PC-9 (cell line): ENCODE measurements at regions not wholly inside any gene's neighbourhood (a gene's known extent, or its start where the extent isn't known, plus 50 kb on each side); places are given as distances from the start of the nearest gene placed in this dataset.

Experiments
- BruUV-seq: library from RNA; stranded (reverse); fragments of 400-500 nt; replicated peaks from 2 replicates; lab custom pipeline; 2021; lab: Mats Ljungman, UMichigan
- CTCF ChIA-PET: fragments of 300-600 bp; sonication (Branson Sonifier 250); formaldehyde crosslinking; loops from one replicate; lab custom pipeline; 2022; ENCODE audit warnings: antibody characterized with exemption; lab: Charles Lee
- POLR2A ChIA-PET: fragments of 300-600 bp; sonication (Branson Sonifier 250); formaldehyde crosslinking; loops from one replicate; lab custom pipeline; 2022; ENCODE audit warnings: antibody characterized with exemption; ENCODE audit not compliant: unreplicated experiment; lab: Charles Lee
- DNase-seq, 2 experiments: peaks; one replicate each; pipeline versions ENCODE4 v3.0.0 to v3.0.0-alpha.2; 2015 to 2022; ENCODE audit warnings: mixed read lengths in 1 of 2
- H2AFZ ChIP-seq: fragments of 200-600 bp; sonication (generic); 2 replicates; pipeline ENCODE4 v1.8.1; 2017; ENCODE audit warnings: antibody characterized with exemption
- H3F3A ChIP-seq: fragments of 200-600 bp; sonication (generic); 2 replicates; pipeline ENCODE4 v1.8.1; 2017; ENCODE audit warnings: antibody characterized with exemption, mild to moderate bottlenecking, low read depth; ENCODE audit not compliant: insufficient read depth
- H3K27ac ChIP-seq: fragments of 200-600 bp; sonication (generic); 2 replicates; pipeline ENCODE4 v1.6.1; 2016; ENCODE audit warnings: mixed run types
- H3K27me3 ChIP-seq: fragments of 200-600 bp; sonication (generic); 2 replicates; pipeline ENCODE4 v1.6.1; 2016; ENCODE audit warnings: low read depth, mixed run types; ENCODE audit not compliant: insufficient read depth
- H3K36me3 ChIP-seq: fragments of 200-600 bp; sonication (generic); 2 replicates; pipeline ENCODE4 v1.6.1; 2016; ENCODE audit warnings: low read depth, mixed run types
- H3K4me1 ChIP-seq: fragments of 200-600 bp; sonication (generic); replicated peaks from 2 replicates; pipeline ENCODE4 v1.6.1; 2016; ENCODE audit warnings: mixed run types; ENCODE audit not compliant: insufficient read depth
- H3K4me2 ChIP-seq: fragments of 200-600 bp; sonication (generic); 2 replicates; pipeline ENCODE4 v1.6.1; 2017; ENCODE audit warnings: mixed run types
- H3K4me3 ChIP-seq: fragments of 200-600 bp; sonication (generic); 2 replicates; pipeline ENCODE4 v1.6.1; 2016; ENCODE audit warnings: mixed run types
- H3K79me2 ChIP-seq: fragments of 200-600 bp; sonication (generic); 2 replicates; pipeline ENCODE4 v1.6.1; 2017; ENCODE audit warnings: low read depth, mixed run types
- H3K9me2 ChIP-seq: fragments of 200-600 bp; sonication (generic); 2 replicates; pipeline ENCODE4 v1.8.1; 2017; ENCODE audit warnings: mild to moderate bottlenecking; ENCODE audit not compliant: insufficient read depth
- H3K9me3 ChIP-seq: fragments of 200-600 bp; sonication (generic); 2 replicates; pipeline ENCODE4 v1.8.1; 2016; ENCODE audit warnings: low read depth; ENCODE audit not compliant: insufficient read depth
- H4K20me1 ChIP-seq: fragments of 200-600 bp; sonication (generic); 2 replicates; pipeline ENCODE4 v1.8.1; 2017; ENCODE audit not compliant: insufficient read depth
- EZH2 ChIP-seq: fragments of 200-600 bp; sonication (generic); IDR thresholded peaks from 2 replicates; pipeline ENCODE4 v1.8.0; 2017; ENCODE audit warnings: antibody characterized with exemption, low read depth
- intact Hi-C: fragments of 100-400 bp; cut with micrococcal nuclease; formaldehyde crosslinking; loops from one replicate; pipeline ENCODE4 v1.10.0; 2022; ENCODE audit not compliant: unreplicated experiment
- TF ChIP-seq, protein P1 (sequence below): fragments of 200-600 bp; sonication (generic); conservative IDR thresholded peaks from 2 replicates; pipeline ENCODE4 v1.6.1; 2017; ENCODE audit warnings: mixed run types, antibody characterized with exemption, mild to moderate bottlenecking, moderate library complexity

DNA sequence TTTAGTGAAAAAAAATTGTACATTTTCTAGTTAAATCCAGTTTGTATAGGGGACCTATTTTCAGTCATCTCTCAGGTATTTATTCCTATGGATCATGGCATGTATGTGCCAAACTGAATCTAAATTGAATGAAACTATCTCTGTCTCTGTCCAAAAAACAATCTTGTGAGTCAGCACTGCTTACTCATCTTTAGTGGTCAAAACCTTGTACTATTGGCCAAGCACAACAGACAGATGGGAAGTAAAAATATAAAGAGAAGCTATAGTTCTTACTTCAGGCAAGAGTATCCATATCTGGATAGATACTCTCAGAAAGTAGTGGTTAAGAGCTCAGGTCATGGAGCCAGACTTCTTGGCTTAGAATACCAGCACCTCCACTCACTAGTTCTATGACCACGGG is 76.0 kb upstream of the KLHL14 start:
- ChIA-PET POLR2A (no interaction called here), CTCF (no interaction called here)
- no peak overlapping the region for H2AFZ ChIP-seq
- H3K9me2 ChIP-seq, result no peaks in the 10 kb centered on the region
- no peaks in the 10 kb centered on the region for H3K79me2 ChIP-seq
- no TSS peak for BruUV-seq
- H3K36me3 ChIP-seq, result no peaks in the 10 kb centered on the region
- no peaks in the 10 kb centered on the region for H3K9me3 ChIP-seq
- no peak for DNase-seq
- intact Hi-C loops, result no loop called here
- no peak overlapping the region for H3K4me3 ChIP-seq
- H4K20me1 ChIP-seq, result no peaks in the 10 kb centered on the region
- H3K27ac ChIP-seq, result no peak overlapping the region
- no peaks in the 10 kb centered on the region for H3F3A ChIP-seq
- H3K4me2 ChIP-seq, result no peak overlapping the region
- TF ChIP-seq, protein P1, sequence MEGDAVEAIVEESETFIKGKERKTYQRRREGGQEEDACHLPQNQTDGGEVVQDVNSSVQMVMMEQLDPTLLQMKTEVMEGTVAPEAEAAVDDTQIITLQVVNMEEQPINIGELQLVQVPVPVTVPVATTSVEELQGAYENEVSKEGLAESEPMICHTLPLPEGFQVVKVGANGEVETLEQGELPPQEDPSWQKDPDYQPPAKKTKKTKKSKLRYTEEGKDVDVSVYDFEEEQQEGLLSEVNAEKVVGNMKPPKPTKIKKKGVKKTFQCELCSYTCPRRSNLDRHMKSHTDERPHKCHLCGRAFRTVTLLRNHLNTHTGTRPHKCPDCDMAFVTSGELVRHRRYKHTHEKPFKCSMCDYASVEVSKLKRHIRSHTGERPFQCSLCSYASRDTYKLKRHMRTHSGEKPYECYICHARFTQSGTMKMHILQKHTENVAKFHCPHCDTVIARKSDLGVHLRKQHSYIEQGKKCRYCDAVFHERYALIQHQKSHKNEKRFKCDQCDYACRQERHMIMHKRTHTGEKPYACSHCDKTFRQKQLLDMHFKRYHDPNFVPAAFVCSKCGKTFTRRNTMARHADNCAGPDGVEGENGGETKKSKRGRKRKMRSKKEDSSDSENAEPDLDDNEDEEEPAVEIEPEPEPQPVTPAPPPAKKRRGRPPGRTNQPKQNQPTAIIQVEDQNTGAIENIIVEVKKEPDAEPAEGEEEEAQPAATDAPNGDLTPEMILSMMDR, result no peak
- TF ChIP-seq EZH2, result no peak
- H3K4me1 ChIP-seq, result no peaks in the 10 kb centered on the region
- no peaks in the 10 kb centered on the region for H3K27me3 ChIP-seq

DNA sequence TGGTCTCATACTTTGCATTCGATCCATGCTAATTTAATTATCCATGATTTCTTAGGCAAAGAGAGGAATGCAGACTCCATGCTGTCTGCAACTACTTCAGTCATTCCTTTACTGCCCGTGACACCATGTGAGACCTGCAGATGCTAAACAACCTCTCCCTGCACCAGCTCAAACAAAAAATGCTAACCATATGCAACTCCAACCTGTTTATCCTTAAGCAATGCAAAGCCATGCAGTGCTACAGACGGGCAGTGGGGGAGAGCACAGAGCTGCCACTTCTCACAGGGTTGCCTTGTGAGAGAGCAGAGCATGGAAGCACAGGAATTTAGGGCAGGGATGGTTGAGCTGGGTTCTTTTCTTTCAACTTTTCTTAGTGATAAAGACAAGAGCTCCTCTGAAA is 74.9 kb upstream of the KLHL14 start:
- ChIA-PET POLR2A (no interaction called here), CTCF (no interaction called here)
- no peak overlapping the region for H2AFZ ChIP-seq
- H3K4me3 ChIP-seq, result no peak overlapping the region
- no peak overlapping the region for H3K4me2 ChIP-seq
- no peaks in the 10 kb centered on the region for H3K9me2 ChIP-seq
- DNase-seq, result no peak
- TF ChIP-seq, protein P1, result no peak
- no peak for TF ChIP-seq EZH2
- H3K9me3 ChIP-seq, result no peaks in the 10 kb centered on the region
- intact Hi-C loops, result no loop called here
- no TSS peak for BruUV-seq
- H3K27ac ChIP-seq, result no peak overlapping the region
- H3F3A ChIP-seq, result no peaks in the 10 kb centered on the region
- no peaks in the 10 kb centered on the region for H3K4me1 ChIP-seq
- no peaks in the 10 kb centered on the region for H3K27me3 ChIP-seq
- no peaks in the 10 kb centered on the region for H3K79me2 ChIP-seq
- H4K20me1 ChIP-seq, result no peaks in the 10 kb centered on the region
- no peaks in the 10 kb centered on the region for H3K36me3 ChIP-seq

DNA sequence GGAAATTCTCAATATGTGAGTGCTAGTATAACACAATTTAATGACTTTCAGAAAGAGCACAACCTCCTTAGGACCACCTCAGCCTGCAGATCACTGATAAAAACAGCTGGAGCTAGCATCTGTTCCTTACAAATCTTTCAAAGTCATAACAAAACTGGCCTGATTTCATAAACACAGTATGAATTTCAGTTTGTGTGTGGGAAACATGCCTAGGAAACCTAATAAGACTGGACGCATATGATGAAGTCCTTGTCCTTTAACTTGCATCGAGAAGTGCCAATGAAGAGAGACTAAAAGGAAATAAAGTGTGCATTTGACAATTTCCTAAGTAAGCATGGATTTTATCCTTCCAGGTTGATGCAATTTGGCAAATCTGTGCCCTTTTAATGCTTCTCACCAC is 74.1 kb upstream of the KLHL14 start:
- intact Hi-C loops, result no loop called here
- H3K79me2 ChIP-seq, result no peaks in the 10 kb centered on the region
- no TSS peak for BruUV-seq
- no peaks in the 10 kb centered on the region for H3K36me3 ChIP-seq
- H3K27me3 ChIP-seq, result no peaks in the 10 kb centered on the region
- H3K4me1 ChIP-seq, result no peaks in the 10 kb centered on the region
- no peaks in the 10 kb centered on the region for H3K9me3 ChIP-seq
- H3K9me2 ChIP-seq, result no peaks in the 10 kb centered on the region
- ChIA-PET CTCF (no interaction called here), POLR2A (no interaction called here)
- no peak overlapping the region for H3K27ac ChIP-seq
- no peaks in the 10 kb centered on the region for H3F3A ChIP-seq
- H3K4me2 ChIP-seq, result no peak overlapping the region
- TF ChIP-seq EZH2, result no peak
- TF ChIP-seq, protein P1, result no peak
- no peak overlapping the region for H2AFZ ChIP-seq
- no peak for DNase-seq
- no peaks in the 10 kb centered on the region for H4K20me1 ChIP-seq
- H3K4me3 ChIP-seq, result no peak overlapping the region
